ENCODE measurements at regions not wholly inside any gene's neighbourhood (a gene's known extent, or its start where the extent isn't known, plus 50 kb on each side); places are given as distances from the start of the nearest gene placed in this dataset.

DNA sequence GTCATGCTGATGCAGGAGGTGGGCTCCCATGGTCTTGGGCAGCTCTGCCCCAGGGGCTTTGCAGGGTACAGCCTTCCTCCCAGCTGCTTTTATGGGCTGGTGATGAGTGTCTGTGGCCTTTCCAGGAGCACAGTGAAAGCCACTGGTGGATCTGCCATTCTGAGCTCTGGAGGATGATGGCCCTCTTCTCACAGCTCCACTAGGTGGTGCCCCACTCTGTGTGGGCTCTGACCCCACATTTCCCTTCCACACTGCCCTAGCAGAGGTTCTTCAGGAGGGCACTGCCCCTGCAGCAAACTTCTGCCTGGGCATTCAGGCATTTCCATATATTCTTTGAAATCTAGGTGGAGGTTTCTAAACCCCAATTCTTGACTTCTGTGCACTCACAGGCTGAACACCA, 1188.6 kb downstream of the MRPL39 start:
- H3K9me3 ChIP-seq = peaks cover 10 to 17% of the 10 kb centered on the region in 2 donors
- in situ Hi-C loops (cut with MboI; ENCODE audit: low pct_ligation_motif_present in 1 of 4, low pct_unique_long_range_greater_than_20kb in 1 of 4, low sequenced_read_pairs in 3 of 4) = no loop called here
- no peak overlapping the region for H3K27ac ChIP-seq
- TF ChIP-seq, protein P1, sequence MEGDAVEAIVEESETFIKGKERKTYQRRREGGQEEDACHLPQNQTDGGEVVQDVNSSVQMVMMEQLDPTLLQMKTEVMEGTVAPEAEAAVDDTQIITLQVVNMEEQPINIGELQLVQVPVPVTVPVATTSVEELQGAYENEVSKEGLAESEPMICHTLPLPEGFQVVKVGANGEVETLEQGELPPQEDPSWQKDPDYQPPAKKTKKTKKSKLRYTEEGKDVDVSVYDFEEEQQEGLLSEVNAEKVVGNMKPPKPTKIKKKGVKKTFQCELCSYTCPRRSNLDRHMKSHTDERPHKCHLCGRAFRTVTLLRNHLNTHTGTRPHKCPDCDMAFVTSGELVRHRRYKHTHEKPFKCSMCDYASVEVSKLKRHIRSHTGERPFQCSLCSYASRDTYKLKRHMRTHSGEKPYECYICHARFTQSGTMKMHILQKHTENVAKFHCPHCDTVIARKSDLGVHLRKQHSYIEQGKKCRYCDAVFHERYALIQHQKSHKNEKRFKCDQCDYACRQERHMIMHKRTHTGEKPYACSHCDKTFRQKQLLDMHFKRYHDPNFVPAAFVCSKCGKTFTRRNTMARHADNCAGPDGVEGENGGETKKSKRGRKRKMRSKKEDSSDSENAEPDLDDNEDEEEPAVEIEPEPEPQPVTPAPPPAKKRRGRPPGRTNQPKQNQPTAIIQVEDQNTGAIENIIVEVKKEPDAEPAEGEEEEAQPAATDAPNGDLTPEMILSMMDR (IDR thresholded peaks at IDR 0.05) = no peak
- TF ChIP-seq POLR2A (IDR thresholded peaks at IDR 0.05) (no peak), POLR2AphosphoS5 (IDR thresholded peaks at IDR 0.05) (no peak), EP300 (IDR thresholded peaks at IDR 0.05; ENCODE audit: low read depth) (no peak)
- intact Hi-C loops (cut with DNase I; ENCODE audit: low total_unique reads) = no loop called here
- H3K4me3 ChIP-seq = no peak overlapping the region
- H3K36me3 ChIP-seq = no peaks in the 10 kb centered on the region
- H3K4me1 ChIP-seq = no peaks in the 10 kb centered on the region
- no peaks in the 10 kb centered on the region for H3K27me3 ChIP-seq
- no peak for DNase-seq

DNA sequence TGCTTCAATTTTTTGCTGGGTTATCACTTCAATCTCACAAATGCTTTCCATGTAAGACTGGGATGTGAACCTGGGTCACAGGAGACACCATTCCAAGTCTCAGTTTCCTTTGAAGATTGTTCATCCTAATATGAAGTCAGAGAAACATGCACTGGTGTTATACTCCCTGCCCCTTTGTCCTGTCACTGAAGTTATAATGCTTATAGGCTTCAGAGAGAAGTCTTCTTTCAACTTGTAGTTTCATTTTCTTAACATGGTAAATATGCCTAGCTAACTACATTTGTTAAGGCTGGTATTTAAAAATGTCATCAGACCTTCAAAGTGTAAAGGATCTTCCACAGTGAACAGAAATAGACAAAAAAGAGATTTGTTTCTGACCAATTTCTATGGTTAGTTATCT, 1195.9 kb downstream of the MRPL39 start:
- intact Hi-C loops (cut with DNase I; ENCODE audit: low total_unique reads) (no loop called here), in situ Hi-C loops (cut with MboI; ENCODE audit: low pct_ligation_motif_present in 1 of 4, low pct_unique_long_range_greater_than_20kb in 1 of 4, low sequenced_read_pairs in 3 of 4) (no loop called here)

DNA sequence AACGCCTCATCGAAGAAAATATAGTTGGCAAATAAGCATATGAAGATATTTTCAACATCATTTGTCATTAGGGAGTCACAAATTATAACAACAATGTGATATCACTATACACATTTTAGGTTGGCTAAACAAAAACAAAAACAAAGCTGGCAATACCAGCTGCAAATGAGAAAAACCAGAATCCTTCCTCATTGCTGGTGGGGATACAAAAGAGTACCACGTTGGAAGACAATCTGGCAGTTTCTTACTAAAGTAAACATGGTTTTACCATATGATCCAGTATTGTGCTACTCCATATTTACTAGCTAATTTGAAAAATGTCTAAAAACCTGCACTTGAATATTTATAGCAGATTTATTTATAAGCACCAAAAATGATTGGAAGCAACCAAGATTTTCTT, 1204.1 kb downstream of the MRPL39 start:
- Histone ChIP-seq H3K9me3 (no peaks in the 10 kb centered on the region), H3K4me1 (no peaks in the 10 kb centered on the region), H3K4me3 (no peak overlapping the region), H3K27ac (no peak overlapping the region), H3K27me3 (no peaks in the 10 kb centered on the region), H3K36me3 (no peaks in the 10 kb centered on the region)
- 48 to 67% methylated on average over 3 of the region's 3 CpGs for WGBS, 2 donors (ENCODE audit: low coverage in 1 of 2)
- DNase-seq = no peak
- intact Hi-C loops (cut with DNase I; ENCODE audit: low total_unique reads) = no loop called here
- TF ChIP-seq, protein P1 (IDR thresholded peaks at IDR 0.05) = no peak
- no peak for TF ChIP-seq POLR2A (IDR thresholded peaks at IDR 0.05)
- no peak for TF ChIP-seq POLR2AphosphoS5 (IDR thresholded peaks at IDR 0.05)
- no peak for TF ChIP-seq EP300 (IDR thresholded peaks at IDR 0.05; ENCODE audit: low read depth)
- in situ Hi-C loops (cut with MboI; ENCODE audit: low pct_ligation_motif_present in 1 of 4, low pct_unique_long_range_greater_than_20kb in 1 of 4, low sequenced_read_pairs in 3 of 4) = no loop called here

More for the DNA sequence above, 1195.9 kb downstream of the MRPL39 start:
- H3K27me3 ChIP-seq = no peaks in the 10 kb centered on the region
- no peak for DNase-seq
- no peak overlapping the region for H3K27ac ChIP-seq
- no peaks in the 10 kb centered on the region for H3K36me3 ChIP-seq
- H3K9me3 ChIP-seq = no peaks in the 10 kb centered on the region
- H3K4me3 ChIP-seq = no peak overlapping the region
- no peak for TF ChIP-seq EP300 (IDR thresholded peaks at IDR 0.05; ENCODE audit: low read depth)
- TF ChIP-seq, protein P1 (IDR thresholded peaks at IDR 0.05) = no peak
- no peak for TF ChIP-seq POLR2A (IDR thresholded peaks at IDR 0.05)
- TF ChIP-seq POLR2AphosphoS5 (IDR thresholded peaks at IDR 0.05) = no peak
- H3K4me1 ChIP-seq = no peaks in the 10 kb centered on the region

DNA sequence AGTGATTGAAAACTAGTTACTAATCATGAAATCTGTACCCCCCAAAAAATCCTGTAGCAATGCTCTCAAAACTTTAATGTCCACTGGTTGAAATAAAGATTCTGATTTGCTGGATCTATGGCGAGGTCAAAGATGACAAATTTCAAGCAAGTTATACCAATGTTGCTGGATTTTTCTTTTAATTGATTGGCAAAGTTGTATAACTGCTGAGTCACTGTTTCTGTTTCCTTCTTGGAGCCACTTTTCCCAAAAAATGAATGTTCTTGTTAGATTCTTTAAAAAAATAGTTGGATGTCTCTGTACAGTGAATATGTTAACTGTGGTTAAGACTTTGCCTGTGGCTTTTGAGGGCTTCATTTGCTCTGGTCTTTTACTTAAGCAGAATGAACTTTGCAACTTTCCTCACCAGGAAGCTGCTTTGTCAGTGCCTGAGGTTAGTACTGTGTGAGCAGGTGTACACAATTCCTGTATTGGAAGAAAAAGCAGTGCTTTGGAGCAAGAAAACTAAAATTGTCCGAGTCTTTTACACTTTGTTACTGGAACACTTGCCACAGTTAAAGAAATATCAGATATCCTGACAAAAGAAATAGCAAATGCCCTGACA, 1211.9 kb downstream of the MRPL39 start:
- WGBS, 2 donors (ENCODE audit: low coverage in 1 of 2) = 25 to 35% methylated on average over 2 of the region's 2 CpGs

More for the DNA sequence above, 1211.9 kb downstream of the MRPL39 start:
- H3K4me1 ChIP-seq = no peaks in the 10 kb centered on the region
- intact Hi-C loops (cut with DNase I; ENCODE audit: low total_unique reads) = no loop called here
- in situ Hi-C loops (cut with MboI; ENCODE audit: low pct_ligation_motif_present in 1 of 4, low pct_unique_long_range_greater_than_20kb in 1 of 4, low sequenced_read_pairs in 3 of 4) = no loop called here
- no peak overlapping the region for H3K27ac ChIP-seq
- TF ChIP-seq POLR2A (IDR thresholded peaks at IDR 0.05) (no peak), POLR2AphosphoS5 (IDR thresholded peaks at IDR 0.05) (no peak), EP300 (IDR thresholded peaks at IDR 0.05; ENCODE audit: low read depth) (no peak)
- TF ChIP-seq, protein P1 (IDR thresholded peaks at IDR 0.05) = no peak
- peaks cover 0 to 4% of the 10 kb centered on the region in 2 donors for H3K9me3 ChIP-seq
- no peak for DNase-seq
- H3K4me3 ChIP-seq = no peak overlapping the region
- H3K36me3 ChIP-seq = no peaks in the 10 kb centered on the region
- no peaks in the 10 kb centered on the region for H3K27me3 ChIP-seq

All from transverse colon (tissue), 4 donors.